Vagina (tissue), 2 donors: ENCODE measurements at regions not wholly inside any gene's neighbourhood (a gene's known extent, or its start where the extent isn't known, plus 50 kb on each side); places are given as distances from the start of the nearest gene placed in this dataset.

Source experiments
- DNase-seq, 2 donors: peaks; one replicate each; pipeline ENCODE4 v3.0.0-alpha.2; 2017; ENCODE audit errors: extremely low spot score in 2 of 2
- H3K27ac ChIP-seq: fragments of 200-600 bp; sonication (generic); one replicate; pipeline ENCODE4 v1.5.1; 2019
- H3K27me3 ChIP-seq: fragments of 200-600 bp; sonication (generic); one replicate; pipeline ENCODE4 v1.5.1; 2019
- H3K36me3 ChIP-seq, 2 donors: fragments of 200-600 bp; sonication (generic); one replicate each; pipeline ENCODE4 v1.5.1; 2017 to 2019
- H3K4me1 ChIP-seq: fragments of 200-600 bp; sonication (generic); one replicate; pipeline ENCODE4 v1.5.1; 2019
- H3K4me3 ChIP-seq, 2 donors: fragments of 200-600 bp; sonication (generic); 1 replicate in 1 of 2; 2 replicates in 1 of 2; pipeline ENCODE4 v1.5.1; 2016 to 2019
- H3K9me3 ChIP-seq: fragments of 200-600 bp; sonication (generic); one replicate; pipeline ENCODE4 v1.5.1; 2019
- POLR2A ChIP-seq, 2 donors: fragments of 450-650 bp; IDR thresholded peaks; one replicate each; pipeline ENCODE4 v1.6.1; 2017; ENCODE audit warnings: antibody characterized with exemption in 2 of 2, mild to moderate bottlenecking in 2 of 2, moderate library complexity in 2 of 2
- POLR2AphosphoS5 ChIP-seq, 2 donors: sonication (generic); formaldehyde crosslinking; IDR thresholded peaks; one replicate each; pipeline ENCODE4 v1.9.0; 2017; ENCODE audit warnings: antibody characterized with exemption in 2 of 2, mild to moderate bottlenecking in 2 of 2, low read depth in 1 of 2; ENCODE audit not compliant: insufficient read depth in 1 of 2
- intact Hi-C: fragments of 100-400 bp; cut with DNase I; formaldehyde crosslinking; loops from one replicate; pipeline ENCODE4 v1.15.1; 2023
- TF ChIP-seq, protein P1 (sequence below), 3 experiments: fragments of 450-650 bp in 2 of 3; fragments of 200-600 bp in 1 of 3; sonication (generic) in 1 of 3; IDR thresholded peaks; one replicate each; pipeline ENCODE4 v1.5.1; 2017 to 2019; ENCODE audit warnings: antibody characterized with exemption in 3 of 3, mild to moderate bottlenecking in 2 of 3, moderate library complexity in 2 of 3

GRCh38 chr14:49189375-49189774 is 396.8 kb downstream of the RPS29 start:
- H3K27me3 ChIP-seq = no peaks in the 10 kb centered on the region
- no peak for DNase-seq
- H3K36me3 ChIP-seq = no peaks in the 10 kb centered on the region
- no peaks in the 10 kb centered on the region for H3K9me3 ChIP-seq
- intact Hi-C loops = no loop called here
- no peak overlapping the region for H3K27ac ChIP-seq
- H3K4me3 ChIP-seq = no peak overlapping the region
- H3K4me1 ChIP-seq = no peaks in the 10 kb centered on the region
- TF ChIP-seq, protein P1, sequence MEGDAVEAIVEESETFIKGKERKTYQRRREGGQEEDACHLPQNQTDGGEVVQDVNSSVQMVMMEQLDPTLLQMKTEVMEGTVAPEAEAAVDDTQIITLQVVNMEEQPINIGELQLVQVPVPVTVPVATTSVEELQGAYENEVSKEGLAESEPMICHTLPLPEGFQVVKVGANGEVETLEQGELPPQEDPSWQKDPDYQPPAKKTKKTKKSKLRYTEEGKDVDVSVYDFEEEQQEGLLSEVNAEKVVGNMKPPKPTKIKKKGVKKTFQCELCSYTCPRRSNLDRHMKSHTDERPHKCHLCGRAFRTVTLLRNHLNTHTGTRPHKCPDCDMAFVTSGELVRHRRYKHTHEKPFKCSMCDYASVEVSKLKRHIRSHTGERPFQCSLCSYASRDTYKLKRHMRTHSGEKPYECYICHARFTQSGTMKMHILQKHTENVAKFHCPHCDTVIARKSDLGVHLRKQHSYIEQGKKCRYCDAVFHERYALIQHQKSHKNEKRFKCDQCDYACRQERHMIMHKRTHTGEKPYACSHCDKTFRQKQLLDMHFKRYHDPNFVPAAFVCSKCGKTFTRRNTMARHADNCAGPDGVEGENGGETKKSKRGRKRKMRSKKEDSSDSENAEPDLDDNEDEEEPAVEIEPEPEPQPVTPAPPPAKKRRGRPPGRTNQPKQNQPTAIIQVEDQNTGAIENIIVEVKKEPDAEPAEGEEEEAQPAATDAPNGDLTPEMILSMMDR (IDR thresholded peaks at IDR 0.05) = no peak
- TF ChIP-seq POLR2AphosphoS5 (IDR thresholded peaks at IDR 0.05; ENCODE audit: insufficient read depth in 1 of 2, low read depth in 1 of 2) = no peak
- TF ChIP-seq POLR2A (IDR thresholded peaks at IDR 0.05) = no peak

DNA sequence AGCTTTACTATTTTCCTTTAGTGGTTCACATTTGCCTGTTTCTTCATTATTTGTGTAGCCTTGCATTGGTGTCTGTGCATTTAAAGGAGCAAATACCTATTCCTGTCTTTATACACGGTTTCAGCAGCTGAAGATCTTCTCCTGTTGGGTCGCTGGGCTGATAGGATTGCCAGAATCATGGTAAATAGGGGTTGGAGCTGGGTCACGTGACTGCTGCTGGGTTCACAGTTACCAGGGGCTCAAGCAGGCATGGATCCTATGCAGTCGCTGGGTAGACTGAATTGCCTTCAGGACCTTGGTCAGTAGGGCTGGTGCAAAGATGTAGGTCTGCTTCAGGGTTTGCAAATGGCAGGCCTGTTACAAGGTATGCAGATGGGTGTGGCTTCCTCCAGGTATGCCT is 398.4 kb downstream of the RPS29 start:
- DNase-seq = no peak
- Histone ChIP-seq H3K4me1 (no peaks in the 10 kb centered on the region), H3K27me3 (no peaks in the 10 kb centered on the region), H3K9me3 (no peaks in the 10 kb centered on the region), H3K4me3 (no peak overlapping the region), H3K36me3 (no peaks in the 10 kb centered on the region), H3K27ac (no peak overlapping the region)
- intact Hi-C loops = no loop called here
- TF ChIP-seq, protein P1 (IDR thresholded peaks at IDR 0.05) = no peak
- TF ChIP-seq POLR2A (IDR thresholded peaks at IDR 0.05) (no peak), POLR2AphosphoS5 (IDR thresholded peaks at IDR 0.05; ENCODE audit: insufficient read depth in 1 of 2, low read depth in 1 of 2) (no peak)

- no peaks in the 10 kb centered on the region for H3K9me3 ChIP-seq
- DNase-seq = no peak
- H3K4me1 ChIP-seq = no peaks in the 10 kb centered on the region
- H3K36me3 ChIP-seq = no peaks in the 10 kb centered on the region
- TF ChIP-seq POLR2A (IDR thresholded peaks at IDR 0.05) (no peak), POLR2AphosphoS5 (IDR thresholded peaks at IDR 0.05; ENCODE audit: insufficient read depth in 1 of 2, low read depth in 1 of 2) (no peak)
- TF ChIP-seq, protein P1 (IDR thresholded peaks at IDR 0.05) = no peak
- no peak overlapping the region for H3K27ac ChIP-seq
- intact Hi-C loops = no loop called here
- H3K4me3 ChIP-seq = no peak overlapping the region
- no peaks in the 10 kb centered on the region for H3K27me3 ChIP-seq
Measured at GRCh38 chr14:49173765-49174373, 412.3 kb downstream of the RPS29 start.

GRCh38 chr14:49164074-49164473 is 422.1 kb downstream of the RPS29 start:
- no peak overlapping the region for H3K27ac ChIP-seq
- H3K27me3 ChIP-seq = no peaks in the 10 kb centered on the region
- intact Hi-C loops = no loop called here
- no peaks in the 10 kb centered on the region for H3K36me3 ChIP-seq
- no peak for TF ChIP-seq POLR2A (IDR thresholded peaks at IDR 0.05)
- no peak for TF ChIP-seq POLR2AphosphoS5 (IDR thresholded peaks at IDR 0.05; ENCODE audit: insufficient read depth in 1 of 2, low read depth in 1 of 2)
- TF ChIP-seq, protein P1 (IDR thresholded peaks at IDR 0.05) = no peak
- H3K4me1 ChIP-seq = no peaks in the 10 kb centered on the region
- no peak overlapping the region for H3K4me3 ChIP-seq
- H3K9me3 ChIP-seq = no peaks in the 10 kb centered on the region
- no peak for DNase-seq

DNA sequence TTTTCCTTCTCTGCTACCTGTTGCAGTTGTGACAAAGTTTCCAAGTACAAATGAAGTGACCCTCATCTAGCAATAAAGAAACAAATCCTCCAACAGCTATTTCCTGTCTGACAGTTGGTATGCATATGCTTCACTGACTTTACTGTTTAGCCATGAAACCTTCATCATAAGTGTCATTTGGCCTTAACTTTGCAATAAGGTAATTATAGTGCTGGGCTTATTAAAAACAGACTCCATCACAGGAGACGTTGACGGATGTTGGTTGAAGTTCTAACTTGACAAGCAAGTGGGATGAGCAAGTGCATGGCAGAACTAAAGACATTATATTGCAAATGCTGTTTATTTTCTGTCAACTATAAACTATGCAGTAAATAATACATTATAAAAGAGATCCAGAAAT is 425.2 kb downstream of the RPS29 start:
- intact Hi-C loops = no loop called here
- no peak for DNase-seq
- H3K27me3 ChIP-seq = no peaks in the 10 kb centered on the region
- no peaks in the 10 kb centered on the region for H3K4me1 ChIP-seq
- no peak overlapping the region for H3K4me3 ChIP-seq
- no peaks in the 10 kb centered on the region for H3K36me3 ChIP-seq
- no peak overlapping the region for H3K27ac ChIP-seq
- TF ChIP-seq POLR2A (IDR thresholded peaks at IDR 0.05) = no peak
- TF ChIP-seq, protein P1 (IDR thresholded peaks at IDR 0.05) = no peak
- TF ChIP-seq POLR2AphosphoS5 (IDR thresholded peaks at IDR 0.05; ENCODE audit: insufficient read depth in 1 of 2, low read depth in 1 of 2) = no peak
- H3K9me3 ChIP-seq = no peaks in the 10 kb centered on the region
